ENCODE measurements at regions not wholly inside any gene's neighbourhood (a gene's known extent, or its start where the extent isn't known, plus 50 kb on each side); places are given as distances from the start of the nearest gene placed in this dataset.

GRCh38 chr9:3136686-3137346, 292.9 kb upstream of the PUM3 start:
- TF ChIP-seq, protein P1, sequence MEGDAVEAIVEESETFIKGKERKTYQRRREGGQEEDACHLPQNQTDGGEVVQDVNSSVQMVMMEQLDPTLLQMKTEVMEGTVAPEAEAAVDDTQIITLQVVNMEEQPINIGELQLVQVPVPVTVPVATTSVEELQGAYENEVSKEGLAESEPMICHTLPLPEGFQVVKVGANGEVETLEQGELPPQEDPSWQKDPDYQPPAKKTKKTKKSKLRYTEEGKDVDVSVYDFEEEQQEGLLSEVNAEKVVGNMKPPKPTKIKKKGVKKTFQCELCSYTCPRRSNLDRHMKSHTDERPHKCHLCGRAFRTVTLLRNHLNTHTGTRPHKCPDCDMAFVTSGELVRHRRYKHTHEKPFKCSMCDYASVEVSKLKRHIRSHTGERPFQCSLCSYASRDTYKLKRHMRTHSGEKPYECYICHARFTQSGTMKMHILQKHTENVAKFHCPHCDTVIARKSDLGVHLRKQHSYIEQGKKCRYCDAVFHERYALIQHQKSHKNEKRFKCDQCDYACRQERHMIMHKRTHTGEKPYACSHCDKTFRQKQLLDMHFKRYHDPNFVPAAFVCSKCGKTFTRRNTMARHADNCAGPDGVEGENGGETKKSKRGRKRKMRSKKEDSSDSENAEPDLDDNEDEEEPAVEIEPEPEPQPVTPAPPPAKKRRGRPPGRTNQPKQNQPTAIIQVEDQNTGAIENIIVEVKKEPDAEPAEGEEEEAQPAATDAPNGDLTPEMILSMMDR (IDR thresholded peaks at IDR 0.05; ENCODE audit: extremely low read depth, missing control alignments): no peak
- DNase-seq (ENCODE audit: low spot score): no peak

DNA sequence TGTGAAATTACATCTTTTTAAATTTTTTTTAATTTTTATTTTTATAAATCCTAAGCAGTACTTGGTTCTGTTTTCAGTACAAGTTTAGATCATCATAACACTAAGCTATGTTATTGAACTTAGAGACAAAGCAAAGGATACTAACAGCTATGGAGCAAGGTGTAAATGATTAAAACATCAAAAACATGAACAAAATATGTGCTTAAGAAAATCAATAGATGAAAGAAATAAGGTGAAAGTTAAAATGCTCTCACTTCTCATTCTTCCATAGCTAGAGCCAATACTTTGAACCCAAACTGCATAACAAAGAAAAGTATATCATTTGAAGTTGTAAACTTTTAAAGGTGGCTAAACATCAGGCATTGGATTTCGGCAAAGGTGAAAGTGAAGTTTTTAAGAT, 292.3 kb upstream of the PUM3 start:
- TF ChIP-seq, protein P1 (IDR thresholded peaks at IDR 0.05; ENCODE audit: extremely low read depth, missing control alignments): no peak
- no peak for DNase-seq (ENCODE audit: low spot score)

DNA sequence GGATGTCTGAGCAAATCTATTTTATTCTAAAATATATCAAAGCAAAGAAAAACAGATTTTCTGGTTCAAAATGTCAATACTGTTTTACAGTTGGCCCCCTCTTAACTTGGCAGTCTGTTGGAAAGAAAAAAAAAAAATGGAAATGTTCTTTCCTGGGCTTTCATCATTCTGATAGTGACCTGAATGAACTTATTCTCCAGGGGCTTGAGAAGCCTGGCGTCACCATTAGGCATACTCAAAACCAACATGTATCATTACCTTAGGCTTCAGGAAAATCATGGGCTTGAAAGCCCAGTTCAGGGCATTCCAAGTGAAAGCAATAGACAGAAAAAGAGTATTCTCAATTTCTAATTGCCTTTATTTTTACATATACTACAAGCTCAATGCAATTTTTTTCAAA, 283.7 kb upstream of the PUM3 start:
- DNase-seq (ENCODE audit: low spot score): no peak
- TF ChIP-seq, protein P1 (IDR thresholded peaks at IDR 0.05; ENCODE audit: extremely low read depth, missing control alignments): no peak

DNA sequence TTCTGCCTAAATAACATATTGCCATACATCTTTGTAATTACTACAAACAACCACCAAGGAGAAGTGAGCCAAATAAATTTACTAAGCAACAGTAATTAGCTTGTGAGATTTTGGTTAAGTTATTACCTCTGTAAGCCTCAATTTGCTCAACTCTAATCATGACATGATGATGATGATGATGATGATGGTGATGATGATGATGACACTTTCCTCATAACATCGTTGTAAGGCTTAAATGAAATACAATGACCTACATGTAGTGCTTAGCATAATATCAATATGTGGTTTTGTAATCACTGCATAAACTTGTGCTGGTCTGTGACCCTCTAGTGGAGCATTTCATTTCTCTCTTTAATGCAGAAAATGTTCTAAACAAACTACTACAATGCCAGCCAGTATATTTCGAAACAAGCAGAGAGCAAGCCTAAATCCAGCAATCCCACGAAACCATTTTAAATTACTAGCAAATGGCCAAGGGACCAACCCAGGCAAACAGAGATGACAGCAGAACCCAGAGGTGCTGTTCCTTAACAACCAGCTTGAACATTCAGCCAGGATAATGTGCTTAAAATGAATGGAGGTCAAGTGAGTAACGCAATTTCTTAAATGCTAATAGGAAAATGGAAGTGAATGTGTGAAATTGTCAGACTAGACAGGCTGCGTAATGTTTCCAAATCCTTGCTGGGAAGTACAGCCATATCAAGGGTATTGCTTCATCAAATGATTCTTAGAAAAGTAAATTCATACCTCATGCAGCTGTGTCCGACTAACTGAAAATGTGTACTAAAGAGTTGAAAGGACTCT, 281.9 kb upstream of the PUM3 start:
- no peak for DNase-seq (ENCODE audit: low spot score)
- TF ChIP-seq, protein P1 (IDR thresholded peaks at IDR 0.05; ENCODE audit: extremely low read depth, missing control alignments): no peak

- DNase-seq (ENCODE audit: low spot score): no peak
- TF ChIP-seq, protein P1 (IDR thresholded peaks at IDR 0.05; ENCODE audit: extremely low read depth, missing control alignments): no peak
Measured at GRCh38 chr9:3124001-3124400, 280.1 kb upstream of the PUM3 start.

DNA sequence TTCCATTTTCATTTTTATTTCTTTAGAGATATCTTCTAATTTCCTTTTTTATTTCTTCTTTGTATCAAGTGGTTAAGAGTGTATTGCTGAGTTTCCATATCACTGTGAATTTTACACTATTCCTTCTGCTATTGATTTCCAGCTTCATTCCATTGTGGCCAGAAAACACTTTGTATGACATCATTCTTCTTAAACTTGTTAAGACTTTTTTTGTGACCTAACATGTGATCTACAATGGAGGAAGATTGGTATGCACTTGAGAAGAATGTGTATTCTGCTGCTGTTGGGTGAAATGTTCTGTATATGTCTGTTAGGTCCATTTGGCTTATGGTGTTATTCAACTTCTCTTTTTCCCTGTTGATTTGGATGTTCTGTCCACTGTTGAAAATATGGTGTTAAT, 274.2 kb upstream of the PUM3 start:
- no peak for DNase-seq (ENCODE audit: low spot score)
- TF ChIP-seq, protein P1 (IDR thresholded peaks at IDR 0.05; ENCODE audit: extremely low read depth, missing control alignments): no peak

DNA sequence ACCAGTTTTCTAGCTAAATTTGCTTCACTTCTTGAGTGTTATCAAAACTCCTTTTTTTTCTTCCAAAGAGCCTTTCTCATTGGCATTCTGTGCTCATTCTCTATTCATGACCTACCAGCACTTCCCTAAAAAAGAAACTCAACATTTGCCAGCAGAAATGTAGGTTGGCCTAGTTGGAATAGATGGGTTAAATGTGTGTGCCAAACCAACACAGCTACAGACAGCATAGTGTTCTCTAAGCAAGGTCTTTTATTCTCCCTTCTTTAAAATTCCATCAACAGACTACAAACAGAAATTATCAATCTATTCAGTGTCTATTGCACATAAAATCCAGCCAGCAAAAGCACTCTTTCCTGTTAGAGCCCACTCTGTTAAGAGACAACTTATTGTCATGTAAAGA, 255.8 kb upstream of the PUM3 start:
- DNase-seq (ENCODE audit: low spot score): no peak
- TF ChIP-seq, protein P1 (IDR thresholded peaks at IDR 0.05; ENCODE audit: extremely low read depth, missing control alignments): no peak
